Left ventricle myocardium inferior (tissue), 1 donor: ENCODE measurements at regions not wholly inside any gene's neighbourhood (a gene's known extent, or its start where the extent isn't known, plus 50 kb on each side); places are given as distances from the start of the nearest gene placed in this dataset.

Experiments
- DNase-seq: peaks from one replicate; pipeline ENCODE4 v3.0.0-alpha.2; 2020
- H3K27ac ChIP-seq: fragments of 200-600 bp; replicated peaks from 2 replicates; pipeline ENCODE4 v1.8.0; 2021
- H3K27me3 ChIP-seq: fragments of 200-600 bp; 2 replicates; pipeline ENCODE4 v1.8.0; 2021; ENCODE audit warnings: low read depth
- H3K36me3 ChIP-seq: fragments of 200-600 bp; 2 replicates; pipeline ENCODE4 v1.8.0; 2021
- H3K4me1 ChIP-seq: fragments of 200-600 bp; 2 replicates; pipeline ENCODE4 v1.8.0; 2021
- H3K4me3 ChIP-seq: fragments of 200-600 bp; 2 replicates; pipeline ENCODE4 v1.8.0; 2021; ENCODE audit warnings: mild to moderate bottlenecking, moderate library complexity
- H3K9me3 ChIP-seq: fragments of 200-600 bp; replicated peaks from 2 replicates; pipeline ENCODE4 v1.8.0; 2021
- CTCF ChIP-seq: fragments of 200-600 bp; IDR thresholded peaks from 2 replicates; pipeline ENCODE4 v1.8.0; 2021; ENCODE audit warnings: antibody characterized with exemption, mild to moderate bottlenecking, borderline replicate concordance
- intact Hi-C: fragments of 100-400 bp; cut with micrococcal nuclease; formaldehyde crosslinking; loops from one replicate; pipeline ENCODE4 v1.11.0; 2022
- donor health status: DM: no; HTN: yes; CAD: no; lungs with severe emphysema.

- intact Hi-C loops = no loop called here
- no peak for TF ChIP-seq CTCF
- no peaks in the 10 kb centered on the region for H3K27me3 ChIP-seq
Measured at GRCh38 chr2:103462101-103462500, 700.3 kb downstream of the TMEM182 start.

GRCh38 chr2:103462712-103463111, 700.9 kb downstream of the TMEM182 start:
- DNase-seq = no peak
- Histone ChIP-seq H3K27me3 (no peaks in the 10 kb centered on the region), H3K36me3 (no peaks in the 10 kb centered on the region), H3K27ac (no peak overlapping the region), H3K4me3 (no peak overlapping the region), H3K9me3 (peaks cover 21% of the 10 kb centered on the region), H3K4me1 (no peaks in the 10 kb centered on the region)
- intact Hi-C loops = no loop called here
- TF ChIP-seq CTCF = no peak

More at GRCh38 chr2:103462101-103462500, 700.3 kb downstream of the TMEM182 start:
- no peaks in the 10 kb centered on the region for H3K36me3 ChIP-seq
- H3K9me3 ChIP-seq = peaks cover 17% of the 10 kb centered on the region
- DNase-seq = no peak
- H3K27ac ChIP-seq = no peak overlapping the region
- no peak overlapping the region for H3K4me3 ChIP-seq
- H3K4me1 ChIP-seq = no peaks in the 10 kb centered on the region

GRCh38 chr2:103464831-103465230, 703.0 kb downstream of the TMEM182 start:
- H3K9me3 ChIP-seq = peaks cover 32% of the 10 kb centered on the region
- DNase-seq = no peak
- TF ChIP-seq CTCF = no peak
- intact Hi-C loops = no loop called here
- no peaks in the 10 kb centered on the region for H3K27me3 ChIP-seq
- H3K4me1 ChIP-seq = no peaks in the 10 kb centered on the region
- no peak overlapping the region for H3K4me3 ChIP-seq
- H3K27ac ChIP-seq = no peak overlapping the region
- no peaks in the 10 kb centered on the region for H3K36me3 ChIP-seq

GRCh38 chr2:103469800-103470199, 708.0 kb downstream of the TMEM182 start:
- Histone ChIP-seq H3K4me3 (no peak overlapping the region), H3K9me3 (peaks cover 27% of the 10 kb centered on the region), H3K4me1 (no peaks in the 10 kb centered on the region), H3K36me3 (no peaks in the 10 kb centered on the region), H3K27ac (no peak overlapping the region), H3K27me3 (no peaks in the 10 kb centered on the region)
- no peak for TF ChIP-seq CTCF
- DNase-seq = no peak
- intact Hi-C loops = no loop called here

GRCh38 chr2:103484906-103485305, 723.1 kb downstream of the TMEM182 start:
- no peak overlapping the region for H3K27ac ChIP-seq
- H3K27me3 ChIP-seq = no peaks in the 10 kb centered on the region
- TF ChIP-seq CTCF = no peak
- no peaks in the 10 kb centered on the region for H3K36me3 ChIP-seq
- H3K4me3 ChIP-seq = no peak overlapping the region
- no peak for DNase-seq
- intact Hi-C loops = no loop called here
- H3K4me1 ChIP-seq = no peaks in the 10 kb centered on the region
- peaks cover 5% of the 10 kb centered on the region for H3K9me3 ChIP-seq

- TF ChIP-seq CTCF = no peak
- Histone ChIP-seq H3K4me3 (no peak overlapping the region), H3K4me1 (no peaks in the 10 kb centered on the region), H3K9me3 (peaks cover 17% of the 10 kb centered on the region), H3K27me3 (no peaks in the 10 kb centered on the region), H3K27ac (no peak overlapping the region), H3K36me3 (no peaks in the 10 kb centered on the region)
- intact Hi-C loops = no loop called here
- DNase-seq = no peak
Measured at GRCh38 chr2:103496850-103497249, 735.0 kb downstream of the TMEM182 start.
